ENCODE measurements at regions not wholly inside any gene's neighbourhood (a gene's known extent, or its start where the extent isn't known, plus 50 kb on each side); places are given as distances from the start of the nearest gene placed in this dataset.
"Not testable (repeated sequence)": the region's sequence is repeated elsewhere in the genome, so short reads cannot be mapped to it uniquely, and the experiment has no call there.

GRCh38 chr6:14584450-14584849, 466.9 kb downstream of the CD83 start:
- DNase-seq (ENCODE audit: low read depth in 2 of 3, low spot score in 2 of 3), result no peak

- no peak for DNase-seq (ENCODE audit: low read depth in 2 of 3, low spot score in 2 of 3)
Measured at GRCh38 chr6:14585689-14586088, 468.1 kb downstream of the CD83 start.

- DNase-seq (ENCODE audit: low read depth in 2 of 3, low spot score in 2 of 3), result no peak
Measured at GRCh38 chr6:14589175-14589574, 471.6 kb downstream of the CD83 start.

GRCh38 chr6:14590586-14590985, 473.0 kb downstream of the CD83 start:
- DNase-seq (ENCODE audit: low read depth in 2 of 3, low spot score in 2 of 3), result no peak

DNA sequence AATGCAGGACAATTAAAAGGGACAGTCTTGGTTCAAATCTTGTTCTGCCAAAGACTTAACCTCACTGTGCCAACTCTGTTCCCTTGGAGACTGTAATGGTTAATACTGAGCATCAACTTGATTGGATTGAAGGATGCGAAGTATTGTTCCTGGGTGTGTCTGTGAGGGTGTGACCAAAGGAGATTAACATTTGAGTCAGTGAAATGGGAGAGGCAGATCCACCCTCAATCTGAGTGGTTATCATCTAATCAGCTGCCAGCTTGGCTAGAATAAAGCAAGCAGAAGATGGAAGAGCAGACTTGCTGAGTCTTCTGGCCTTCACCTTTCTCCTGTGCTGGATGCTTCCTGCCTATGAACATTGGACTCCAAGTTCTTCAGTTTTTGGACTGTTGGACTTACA, 474.4 kb downstream of the CD83 start:
- DNase-seq (ENCODE audit: low read depth in 2 of 3, low spot score in 2 of 3), result no peak

- DNase-seq (ENCODE audit: low read depth in 2 of 3, low spot score in 2 of 3), result no peak
Measured at GRCh38 chr6:14593286-14593685, 475.7 kb downstream of the CD83 start.

DNA sequence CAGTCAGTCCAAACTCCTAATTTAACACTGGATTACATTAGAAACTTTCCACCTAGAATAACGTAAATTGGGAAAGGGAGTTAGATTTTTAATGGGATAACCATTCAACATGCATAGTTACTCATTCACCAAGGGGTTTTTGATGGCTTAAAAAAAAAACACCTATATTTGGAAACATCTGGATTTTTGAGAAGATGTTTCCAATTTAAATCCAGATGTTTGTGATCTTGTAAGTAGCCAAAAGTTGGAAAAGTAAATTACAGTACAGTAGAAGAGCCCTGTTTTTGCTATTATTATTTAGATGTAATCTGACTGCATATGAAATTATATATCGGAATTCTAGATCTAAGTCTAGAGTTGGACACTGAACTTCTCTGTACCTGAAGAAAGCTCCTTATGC, 478.2 kb downstream of the CD83 start:
- DNase-seq (ENCODE audit: low read depth in 2 of 3, low spot score in 2 of 3), result no peak

GRCh38 chr6:14596410-14596809, 478.8 kb downstream of the CD83 start:
- no peak for DNase-seq (ENCODE audit: low read depth in 2 of 3, low spot score in 2 of 3)

DNA sequence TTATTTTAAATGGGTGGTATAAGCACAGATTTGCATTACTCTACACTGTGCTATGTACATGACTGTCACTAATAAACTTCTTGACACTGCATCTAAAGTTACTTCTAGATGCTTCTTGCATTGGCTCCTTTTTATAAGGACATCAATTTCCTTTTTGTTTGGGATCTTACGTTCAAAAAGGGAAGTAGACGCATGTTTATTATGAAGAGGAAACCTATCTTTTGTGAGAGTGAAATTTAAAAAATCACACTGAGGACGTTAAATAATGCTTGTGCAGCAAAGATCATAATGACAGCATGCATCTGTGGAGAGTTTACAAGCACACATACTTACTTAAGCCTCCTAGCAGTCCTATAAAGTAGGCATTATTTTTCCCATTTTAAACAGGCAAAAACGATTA, 479.5 kb downstream of the CD83 start:
- no peak for DNase-seq (ENCODE audit: low read depth in 2 of 3, low spot score in 2 of 3)

DNA sequence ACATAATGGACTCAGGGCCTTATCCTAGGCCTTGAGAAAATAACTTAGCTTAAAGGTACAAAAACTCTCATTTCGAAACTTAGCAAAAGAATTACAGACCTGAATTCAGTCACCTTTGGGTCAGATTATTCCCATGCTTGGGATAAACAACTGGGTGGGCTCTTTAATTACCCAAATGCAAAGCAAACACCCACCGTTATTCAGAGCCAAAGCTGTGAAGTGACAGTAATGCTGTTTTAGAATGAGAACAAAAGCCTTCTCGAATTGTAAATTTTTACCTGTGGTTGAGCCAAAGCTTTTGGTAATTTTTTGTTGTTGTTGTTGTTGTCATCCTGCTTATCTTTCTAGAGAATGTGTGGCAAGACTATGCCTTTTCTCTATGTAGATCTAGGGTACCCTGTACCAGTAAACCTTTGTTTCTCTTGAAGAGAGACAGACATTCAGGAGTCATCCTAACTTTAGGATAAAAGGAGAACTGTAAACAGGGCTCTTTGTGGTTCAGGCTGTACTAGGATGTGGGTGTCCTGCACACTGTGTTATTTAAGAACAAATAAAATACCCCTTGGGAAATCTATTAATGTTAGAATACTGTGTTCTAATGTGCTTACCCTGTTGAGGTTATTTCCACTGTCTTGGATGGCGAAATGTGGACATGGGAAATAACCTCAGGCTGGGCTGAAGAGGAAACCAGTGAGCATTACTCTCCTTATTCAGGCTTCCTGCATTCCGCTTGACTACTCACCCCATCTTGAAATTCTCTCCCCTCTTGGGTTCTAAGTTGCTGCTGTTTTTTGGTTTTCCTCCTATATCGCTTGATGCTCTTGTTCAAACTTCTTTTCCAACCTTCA, 480.7 kb downstream of the CD83 start:
- no peak for DNase-seq (ENCODE audit: low read depth in 2 of 3, low spot score in 2 of 3)

GRCh38 chr6:14600306-14600705, 482.7 kb downstream of the CD83 start:
- not testable (repeated sequence) for DNase-seq (ENCODE audit: low read depth in 2 of 3, low spot score in 2 of 3)

DNA sequence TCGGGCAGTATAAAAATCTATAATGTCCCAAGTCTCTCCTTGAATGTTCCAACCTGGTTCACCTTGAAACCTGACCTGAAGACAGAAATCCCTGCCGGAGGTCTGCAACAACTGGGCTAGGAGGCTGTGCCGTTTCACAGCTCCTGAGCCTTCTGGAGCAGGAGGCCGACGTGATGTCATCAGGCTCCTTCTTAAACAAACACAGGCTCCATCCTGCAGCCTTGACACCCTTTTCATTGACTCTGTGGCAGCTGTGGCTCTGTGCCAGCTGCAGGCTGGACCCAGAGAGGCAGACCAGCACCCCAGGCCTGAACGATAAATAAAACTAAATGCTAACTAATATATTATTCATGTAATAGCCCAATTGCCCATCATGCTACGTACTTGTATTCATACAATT, 483.9 kb downstream of the CD83 start:
- DNase-seq (ENCODE audit: low read depth in 2 of 3, low spot score in 2 of 3), result no peak

DNA sequence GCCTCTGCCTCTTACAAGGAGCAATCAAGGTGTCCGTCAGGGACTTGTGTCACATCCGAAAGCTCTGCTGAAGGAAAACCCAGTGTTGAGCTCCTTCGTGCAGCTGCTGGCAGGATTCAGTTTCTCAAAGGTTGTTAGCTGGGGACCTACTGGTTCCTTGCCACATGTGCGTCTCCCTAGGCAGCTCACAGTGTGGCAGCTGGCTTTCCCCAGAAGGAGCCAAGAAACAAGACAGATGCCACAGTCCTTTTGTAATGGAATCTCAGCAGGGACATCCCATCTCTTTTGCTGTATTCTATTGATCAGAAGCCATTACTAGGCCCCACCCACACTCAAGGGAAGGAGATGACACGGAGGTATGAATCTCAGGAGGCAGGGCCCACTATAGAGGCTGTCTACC, 488.8 kb downstream of the CD83 start:
- DNase-seq (ENCODE audit: low read depth in 2 of 3, low spot score in 2 of 3), result no peak

- no peak for DNase-seq (ENCODE audit: low read depth in 2 of 3, low spot score in 2 of 3)
Measured at GRCh38 chr6:14610141-14610540, 492.6 kb downstream of the CD83 start.

GRCh38 chr6:14612016-14612980, 494.7 kb downstream of the CD83 start:
- DNase-seq (ENCODE audit: low read depth in 2 of 3, low spot score in 2 of 3), result no peak

GRCh38 chr6:14614631-14615030, 497.1 kb downstream of the CD83 start:
- no peak for DNase-seq (ENCODE audit: low read depth in 2 of 3, low spot score in 2 of 3)

DNA sequence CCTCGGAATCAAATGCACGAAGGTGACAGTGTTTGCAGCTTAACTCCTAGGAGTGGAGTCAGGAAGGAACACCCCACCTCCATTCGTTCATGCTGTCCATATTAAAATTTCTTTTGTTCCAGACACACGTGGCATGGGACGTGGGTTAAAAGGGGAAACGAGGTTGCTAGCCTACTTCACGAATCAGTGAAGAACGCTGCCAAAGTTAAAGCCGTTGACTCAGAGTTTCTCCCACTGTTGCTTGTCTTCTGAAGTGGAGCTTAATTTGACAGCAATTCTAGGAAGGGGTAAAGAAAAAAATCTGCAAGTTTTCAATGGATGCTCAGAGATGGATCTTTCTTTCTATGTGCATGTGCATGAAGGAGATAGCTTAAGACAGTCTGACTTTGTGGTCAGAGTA, 499.1 kb downstream of the CD83 start:
- DNase-seq (ENCODE audit: low read depth in 2 of 3, low spot score in 2 of 3), result no peak

- no peak for DNase-seq (ENCODE audit: low read depth in 2 of 3, low spot score in 2 of 3)
Measured at GRCh38 chr6:14618759-14619418, 501.3 kb downstream of the CD83 start.

- no peak for DNase-seq (ENCODE audit: low read depth in 2 of 3, low spot score in 2 of 3)
Measured at GRCh38 chr6:14619419-14619781, 501.8 kb downstream of the CD83 start.

- no peak for DNase-seq (ENCODE audit: low read depth in 2 of 3, low spot score in 2 of 3)
Measured at GRCh38 chr6:14620522-14620921, 502.9 kb downstream of the CD83 start.

GRCh38 chr6:14621518-14621917, 503.9 kb downstream of the CD83 start:
- no peak for DNase-seq (ENCODE audit: low read depth in 2 of 3, low spot score in 2 of 3)

DNA sequence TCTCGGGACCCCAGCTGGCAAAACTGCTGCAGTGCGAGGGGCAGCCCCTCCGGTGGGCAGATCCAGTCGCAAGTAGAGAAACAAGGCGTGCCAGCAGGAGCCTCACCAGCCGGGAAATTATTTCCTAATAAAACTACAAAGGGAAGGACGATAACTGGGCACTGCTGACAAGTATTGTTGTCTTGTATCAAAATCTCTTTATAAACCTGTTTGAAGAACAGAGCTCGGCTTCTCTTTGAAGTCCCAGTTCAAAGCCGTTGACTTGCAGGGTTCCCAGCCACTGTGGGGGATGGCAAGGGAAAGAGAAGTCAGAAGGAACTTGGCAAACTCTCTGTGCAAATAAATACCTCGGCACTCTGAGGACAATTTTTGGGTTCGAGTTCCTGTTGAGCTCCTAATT, 504.5 kb downstream of the CD83 start:
- no peak for DNase-seq (ENCODE audit: low read depth in 2 of 3, low spot score in 2 of 3)
